Suppressor macrophage treated with lipopolysaccharide for 1 hour (primary cell): ENCODE measurements at regions not wholly inside any gene's neighbourhood (a gene's known extent, or its start where the extent isn't known, plus 50 kb on each side); places are given as distances from the start of the nearest gene placed in this dataset.

Experiments
- DNase-seq, 3 donors: peaks; one replicate each; pipeline ENCODE4 v3.0.0-alpha.2; 2020 to 2022

DNA sequence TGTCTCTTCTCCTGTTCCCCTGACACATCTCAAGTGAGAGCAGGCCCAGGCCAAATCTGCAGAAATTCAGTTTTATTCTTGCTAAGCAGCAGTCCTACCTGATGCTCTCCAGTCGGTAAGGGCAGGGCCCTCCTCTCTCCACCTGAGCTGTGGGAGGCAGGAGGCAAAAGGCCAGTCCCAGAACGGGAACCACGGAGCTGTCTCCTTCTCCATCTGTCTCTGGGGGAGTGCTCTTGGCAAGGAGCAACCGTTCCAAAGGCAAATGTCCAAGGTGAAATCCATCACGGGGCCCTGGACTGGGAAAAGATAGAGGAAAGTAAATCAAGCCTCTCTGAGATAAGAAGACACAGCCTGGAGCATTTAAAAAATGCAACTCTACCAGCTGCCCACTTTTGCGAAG lies 65.2 kb upstream of the CDON start:
- no peak for DNase-seq

DNA sequence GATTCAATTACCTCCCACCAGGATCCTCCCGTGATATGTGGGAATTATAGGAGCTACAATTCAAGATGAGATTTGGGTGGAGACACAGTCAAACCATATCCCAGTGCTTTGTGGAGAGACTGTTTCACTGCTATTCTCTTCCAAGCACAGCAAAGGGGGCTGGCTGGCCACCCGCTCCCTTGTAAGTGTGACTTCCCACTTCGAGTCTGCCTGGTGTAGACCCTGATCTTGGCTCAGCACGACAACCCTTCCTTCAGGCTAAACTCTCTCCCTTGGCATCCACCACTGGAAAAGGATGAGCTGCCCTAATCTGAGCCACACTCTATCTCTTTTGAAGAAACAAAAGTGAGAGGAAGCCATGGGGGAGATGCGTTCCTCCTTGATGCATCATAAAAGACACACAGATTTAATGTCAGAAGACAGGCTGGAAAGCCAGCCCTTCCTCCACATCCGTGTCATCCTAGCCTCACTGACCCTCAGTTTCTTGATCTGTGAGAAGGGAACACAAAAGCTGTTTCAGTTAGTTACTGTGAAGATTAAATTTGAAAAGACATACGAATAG lies 64.7 kb upstream of the CDON start:
- no peak for DNase-seq

DNA sequence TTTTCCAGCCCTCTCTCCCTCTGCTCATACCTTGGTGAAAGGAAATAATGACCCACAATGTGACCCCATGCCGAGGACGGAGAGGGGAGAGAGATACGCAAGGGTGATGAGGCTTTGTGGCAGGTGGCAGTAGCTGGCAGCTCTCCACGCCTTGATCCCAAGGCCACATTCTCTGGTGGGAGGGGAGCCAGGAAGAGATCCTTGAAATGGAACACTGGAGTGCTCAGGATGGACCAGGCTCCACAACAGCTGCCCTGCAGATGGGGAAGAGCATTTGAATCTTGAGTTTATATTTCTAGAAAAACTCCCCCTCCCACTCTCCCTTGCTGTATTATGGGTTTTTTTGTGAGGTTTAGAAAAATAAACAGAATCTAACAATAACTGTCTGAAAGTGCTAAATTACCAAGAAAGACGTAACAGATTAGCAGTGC lies 61.6 kb upstream of the CDON start:
- DNase-seq = no peak

DNA sequence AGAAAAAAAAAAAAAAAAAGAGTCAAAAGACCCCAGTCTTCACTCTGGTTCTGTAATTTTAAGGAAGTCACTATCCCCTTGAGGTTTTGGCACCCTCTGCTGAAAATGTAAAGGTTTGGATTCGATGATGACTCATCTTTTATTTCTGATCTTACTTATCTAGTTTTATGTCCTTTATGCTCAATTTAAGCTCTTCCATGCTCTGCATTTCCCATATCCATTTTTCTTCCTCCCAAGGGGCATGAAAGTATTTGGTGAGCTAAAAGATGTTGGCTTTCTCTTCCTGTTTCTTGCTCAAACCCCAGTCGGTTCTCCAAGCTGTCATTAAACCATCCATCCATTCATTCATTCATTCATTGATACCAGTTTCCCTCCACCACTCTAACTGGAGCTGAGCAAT lies 61.0 kb upstream of the CDON start:
- no peak for DNase-seq

DNA sequence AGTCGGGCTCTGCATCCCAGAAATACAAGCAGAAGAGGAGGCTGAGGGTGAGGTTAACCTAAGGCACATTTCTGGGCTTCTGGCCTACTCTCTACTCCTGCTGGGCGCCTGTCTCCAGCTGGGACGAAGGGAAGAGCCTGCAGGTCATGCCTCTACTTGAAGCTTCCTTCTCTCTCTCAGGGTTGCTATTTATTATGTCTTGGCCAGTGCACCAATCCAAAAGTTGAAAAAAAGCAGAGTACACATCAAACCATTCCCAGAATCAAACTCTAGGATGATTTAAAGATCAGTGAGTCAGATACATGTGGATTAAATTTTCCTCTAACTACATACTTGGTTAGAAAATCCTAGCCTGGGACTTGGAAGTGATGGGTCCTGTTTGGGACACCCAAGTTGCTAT lies 60.2 kb upstream of the CDON start:
- DNase-seq = no peak

DNA sequence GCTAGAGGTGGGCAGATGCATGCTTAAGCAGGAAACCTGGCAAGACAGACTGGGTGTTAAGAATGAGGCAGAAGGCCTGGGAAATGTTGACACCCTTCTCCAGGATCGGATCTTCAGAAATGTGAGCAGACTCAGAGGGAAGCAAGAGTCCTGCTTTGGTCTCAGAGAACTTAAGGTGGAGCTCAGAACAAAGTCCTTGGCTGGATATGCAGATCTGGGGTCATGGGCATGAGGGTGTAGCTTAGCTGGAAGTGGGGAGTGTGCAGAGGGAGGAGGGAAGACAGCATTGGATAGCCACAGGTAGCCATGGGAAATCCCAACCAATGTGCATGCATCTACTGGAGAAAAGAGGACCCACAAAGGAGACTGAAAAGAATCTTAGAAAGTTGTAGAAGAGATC lies 58.6 kb upstream of the CDON start:
- no peak for DNase-seq

DNA sequence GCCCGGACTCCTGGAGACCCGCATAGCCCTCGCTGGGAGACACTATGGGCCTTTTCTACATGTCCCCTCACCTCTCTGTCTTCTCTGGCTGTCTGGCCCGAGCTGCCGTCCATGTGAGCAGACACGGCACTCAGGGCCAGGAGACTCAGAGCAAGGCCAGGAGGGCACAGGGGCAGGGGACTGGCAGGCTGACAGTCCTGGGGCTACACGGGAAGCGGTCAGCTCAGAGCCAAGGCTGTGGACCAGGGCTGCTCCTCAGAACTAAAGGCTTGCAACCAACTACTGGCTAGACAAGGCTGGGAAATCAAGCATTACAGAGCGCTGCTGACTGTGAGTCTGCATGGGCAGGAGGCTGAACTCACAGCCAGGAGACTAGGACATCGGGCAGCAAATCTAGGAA lies 56.1 kb upstream of the CDON start:
- DNase-seq = no peak

DNA sequence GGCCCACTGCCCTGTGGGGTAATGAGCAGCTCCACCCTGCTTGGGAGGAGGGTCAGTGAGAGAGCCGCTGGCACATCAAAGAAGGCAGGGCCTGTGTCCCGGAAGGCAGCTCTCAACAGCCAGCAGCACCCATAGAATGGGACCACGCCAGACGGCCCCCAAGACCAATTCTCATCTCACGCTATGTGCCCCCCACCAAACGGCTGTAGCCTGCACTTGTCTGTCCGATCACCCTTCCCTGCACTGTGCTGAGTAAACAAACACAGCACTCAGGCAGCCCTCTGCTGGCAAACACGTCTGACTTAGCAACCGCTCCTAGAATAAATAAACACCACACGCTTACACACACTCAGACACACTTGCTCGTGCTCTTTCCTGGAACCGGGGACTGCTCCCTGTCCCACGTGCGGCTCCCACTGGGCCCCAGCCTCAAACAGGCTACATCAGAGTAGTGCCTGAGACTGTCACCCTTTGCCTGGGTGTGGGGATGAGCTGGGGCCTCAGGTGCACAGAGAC lies 53.2 kb upstream of the CDON start:
- no peak for DNase-seq

DNA sequence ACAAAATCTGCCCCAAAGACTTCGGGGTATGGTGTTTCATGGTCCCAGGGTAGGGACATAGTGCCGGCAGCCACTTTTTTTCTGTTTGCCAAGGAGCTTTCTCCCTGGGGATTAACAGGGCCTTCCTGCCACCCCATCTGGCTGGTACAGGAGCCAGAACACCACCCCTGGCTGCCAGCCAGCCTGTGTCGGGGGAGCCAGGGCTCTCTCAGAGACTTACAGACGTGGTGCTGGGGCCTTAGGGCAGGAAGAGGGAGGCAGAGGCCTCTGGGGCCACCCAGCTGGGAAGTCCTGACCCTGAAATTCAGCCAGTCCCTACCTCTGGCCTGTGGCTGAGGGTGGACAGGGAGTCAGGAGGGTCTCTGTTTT lies 52.4 kb upstream of the CDON start:
- no peak for DNase-seq

DNA sequence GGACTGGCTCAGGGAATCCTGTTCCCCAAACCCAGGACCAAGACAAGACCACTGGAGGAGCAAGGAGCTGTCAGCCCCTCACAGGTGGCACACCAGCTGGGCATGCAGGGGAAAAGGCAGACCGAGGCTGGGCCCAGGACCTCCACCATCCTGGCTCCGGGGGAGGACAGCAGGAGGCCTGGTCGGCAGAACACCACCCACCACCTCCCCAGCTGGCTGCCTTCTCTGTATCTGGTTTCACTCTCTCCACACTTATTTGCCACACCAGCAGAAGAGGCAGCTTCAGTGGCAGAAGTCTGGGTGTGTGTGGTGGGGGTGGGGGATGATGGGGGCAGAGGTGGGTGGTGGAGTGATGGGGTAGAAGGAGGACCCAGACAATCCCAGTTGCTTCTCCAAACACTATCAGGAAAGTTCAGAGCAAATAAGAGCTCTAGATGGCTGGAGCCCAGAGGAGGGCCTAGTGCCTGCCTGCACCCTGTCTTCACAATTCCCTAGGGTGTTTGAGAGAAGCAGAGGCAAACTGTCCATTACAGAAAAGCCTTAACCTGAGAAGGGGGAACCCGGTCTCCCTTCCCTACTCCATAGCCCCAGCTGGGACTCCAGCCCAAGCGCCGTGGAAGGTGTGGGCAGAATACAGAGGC lies 51.9 kb upstream of the CDON start:
- no peak for DNase-seq

DNA sequence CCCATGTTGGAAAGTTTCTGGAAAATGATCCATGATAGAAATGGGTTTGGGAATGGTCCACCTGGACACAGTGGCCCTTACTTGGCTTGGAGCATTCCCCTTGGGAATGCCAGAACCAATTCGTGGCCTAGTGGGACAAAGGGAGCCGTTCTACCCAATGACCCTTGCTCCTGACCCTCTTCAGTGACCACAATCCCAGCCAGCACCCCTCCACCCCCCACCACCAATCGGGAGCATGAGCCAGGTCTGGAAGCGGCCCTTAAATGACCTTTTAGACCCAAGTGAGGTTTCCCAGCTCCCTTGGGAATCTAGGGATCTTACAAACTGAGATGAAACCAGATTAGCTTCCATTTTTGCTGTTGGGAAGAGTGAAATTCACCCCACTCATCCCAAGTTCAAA lies 51.3 kb upstream of the CDON start:
- DNase-seq = no peak

DNA sequence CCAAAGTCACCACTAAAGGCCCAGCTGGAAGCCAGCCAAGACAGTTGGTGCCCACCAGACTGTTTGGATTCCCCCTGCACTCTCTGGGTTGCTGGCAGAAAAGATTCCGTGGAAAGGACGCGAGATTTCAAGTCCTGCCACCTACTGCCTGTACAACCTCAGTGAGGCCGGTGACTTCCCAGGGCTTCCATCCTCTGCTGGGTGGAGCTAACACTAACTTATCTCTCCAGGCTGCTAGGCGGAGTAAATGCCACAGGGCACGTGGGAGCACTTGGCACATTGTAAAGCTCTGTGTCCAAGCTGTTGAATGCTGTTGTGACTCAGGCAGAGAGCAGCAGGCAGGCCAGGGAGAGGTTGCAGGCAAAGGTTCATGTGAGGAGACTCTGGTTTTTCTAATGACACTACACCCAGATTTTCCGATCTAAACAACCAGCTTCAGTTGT lies 50.9 kb upstream of the CDON start:
- DNase-seq = no peak

DNA sequence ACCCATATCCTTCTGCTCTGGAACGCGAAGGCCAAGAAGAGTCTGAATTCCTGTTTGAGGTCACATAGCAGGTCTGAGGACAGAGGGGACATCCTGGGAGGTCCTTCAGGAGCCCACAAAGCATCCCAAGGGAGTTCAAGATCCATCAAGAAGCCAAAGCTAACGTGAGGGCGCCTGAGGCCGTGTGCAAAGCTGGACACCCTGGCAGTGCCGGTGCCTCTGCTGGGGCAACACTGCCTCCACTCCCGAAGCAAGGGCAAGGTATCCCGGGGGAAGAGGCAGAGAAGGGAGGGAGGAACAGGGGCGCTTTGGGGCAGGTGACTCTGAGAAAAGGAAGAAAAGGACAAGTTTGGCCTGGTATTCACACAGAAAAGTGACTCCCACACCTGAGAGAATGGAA lies 50.3 kb upstream of the CDON start:
- no peak for DNase-seq

DNA sequence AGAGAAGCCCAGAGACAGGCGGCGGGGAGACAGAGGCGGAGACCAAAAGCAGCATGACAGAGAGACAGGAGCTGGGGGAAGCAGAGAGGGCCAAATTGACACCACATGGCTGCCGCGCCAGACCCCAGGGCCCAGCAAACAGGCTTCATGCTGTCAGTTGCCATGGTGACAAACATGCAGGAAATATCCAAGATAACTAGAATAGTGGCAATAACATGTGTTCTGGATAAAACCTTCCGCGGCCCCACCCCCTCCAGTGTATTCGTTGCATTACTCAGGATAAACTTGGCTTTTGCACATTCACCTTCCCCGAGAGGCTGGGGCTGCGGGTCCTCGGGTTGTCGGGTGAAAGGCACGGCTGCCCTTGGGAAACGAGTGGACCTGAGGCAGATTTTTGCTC lies 49.9 kb upstream of the CDON start:
- DNase-seq = no peak
